PC-3 (cell line): ENCODE measurements at regions not wholly inside any gene's neighbourhood (a gene's known extent, or its start where the extent isn't known, plus 50 kb on each side); places are given as distances from the start of the nearest gene placed in this dataset.
"Not testable (repeated sequence)": the region's sequence is repeated elsewhere in the genome, so short reads cannot be mapped to it uniquely, and the experiment has no call there.

Experiments used
- CTCF ChIP-seq: fragments of 300-600 bp; sonication (generic); conservative IDR thresholded peaks from 2 replicates; pipeline ENCODE4 v1.5.1; 2017; ENCODE audit warnings: antibody characterized with exemption, low read depth, mild to moderate bottlenecking, low read length
- EZH2phosphoT487 ChIP-seq: fragments of 300-600 bp; sonication (generic); IDR thresholded peaks from 2 replicates; pipeline ENCODE4 v1.6.1; 2018; ENCODE audit warnings: mild to moderate bottlenecking, antibody characterized with exemption, low read length, borderline replicate concordance

GRCh38 chr20:11708223-11708622 is 209.5 kb upstream of the BTBD3 start:
- TF ChIP-seq EZH2phosphoT487, CTCF: not testable (repeated sequence)
